B cell (primary cell): ENCODE measurements at regions not wholly inside any gene's neighbourhood (a gene's known extent, or its start where the extent isn't known, plus 50 kb on each side); places are given as distances from the start of the nearest gene placed in this dataset.

Experiments used
- ATAC-seq: fragments of 200-7000 bp; cut with Tn5 transposase; one replicate; pipeline ENCODE4 v1.10.0; 2021; ENCODE audit warnings: low read depth, mild to moderate bottlenecking, moderate number of reproducible peaks, moderate library complexity
- CTCF ChIA-PET: fragments of 350-600 bp; sonication (Branson Sonifier 250); formaldehyde crosslinking; loops from one replicate; lab custom pipeline; 2021; ENCODE audit warnings: antibody characterized with exemption, inconsistent platforms; lab: Charles Lee
- POLR2A ChIA-PET: fragments of 350-600 bp; sonication (Branson Sonifier 250); formaldehyde crosslinking; loops from one replicate; lab custom pipeline; 2021; ENCODE audit warnings: antibody characterized with exemption; lab: Charles Lee
- DNase-seq: peaks from one replicate; pipeline ENCODE4 v3.0.0; 2013
- H2AFZ ChIP-seq: 2 replicates; pipeline ENCODE4 v1.6.1; 2012; ENCODE audit warnings: mild to moderate bottlenecking, low read depth, low read length; ENCODE audit not compliant: insufficient read depth, poor library complexity, severe bottlenecking
- H3K27ac ChIP-seq, 2 donors: 1 replicate in 1 of 2; 2 replicates in 1 of 2; pipeline ENCODE4 v1.5.1; 2012 to 2013; ENCODE audit warnings: low read length in 2 of 2, mild to moderate bottlenecking in 2 of 2, moderate library complexity in 1 of 2
- H3K27me3 ChIP-seq, 4 experiments: fragments of 200-600 bp in 1 of 4; sonication (generic) in 1 of 4; replicated peaks in 1 of 4; 1 replicate in 2 of 4; 2 replicates in 2 of 4; pipeline versions ENCODE4 v1.6.1 to v1.7.0; 2013 to 2016; ENCODE audit warnings: low read length in 3 of 4, mild to moderate bottlenecking in 2 of 4, mixed read lengths in 1 of 4, moderate library complexity in 1 of 4; ENCODE audit not compliant: insufficient read depth in 4 of 4, control insufficient read depth in 3 of 4; ENCODE audit errors: control extremely low read depth in 1 of 4
- H3K36me3 ChIP-seq, 2 experiments: replicated peaks in 1 of 2; 1 replicate in 1 of 2; 2 replicates in 1 of 2; pipeline versions ENCODE4 v1.6.1 to v1.7.1; 2013; ENCODE audit warnings: low read length in 1 of 2; ENCODE audit not compliant: insufficient read depth in 2 of 2, control insufficient read depth in 1 of 2; ENCODE audit errors: control extremely low read depth in 1 of 2, extremely low read depth in 1 of 2
- H3K4me1 ChIP-seq, 2 donors: fragments of 200-600 bp in 1 of 2; sonication (generic) in 1 of 2; 1 replicate in 1 of 2; 2 replicates in 1 of 2; pipeline versions ENCODE4 v1.5.1 to v1.6.1; 2013 to 2017; ENCODE audit warnings: low read length in 2 of 2; ENCODE audit not compliant: control insufficient read depth in 2 of 2, insufficient read depth in 2 of 2
- H3K4me2 ChIP-seq: replicated peaks from 2 replicates; pipeline ENCODE3; 2012; ENCODE audit warnings: mild to moderate bottlenecking, low read depth, low read length; ENCODE audit not compliant: poor library complexity, severe bottlenecking
- H3K4me3 ChIP-seq, 5 experiments: fragments of 200-600 bp in 1 of 5; sonication (generic) in 1 of 5; 1 replicate in 3 of 5; 2 replicates in 2 of 5; pipeline versions ENCODE4 v1.5.1 to v1.7.0; 2011 to 2016; ENCODE audit warnings: low read length in 4 of 5, mild to moderate bottlenecking in 4 of 5, low read depth in 2 of 5, control low read depth in 1 of 5, moderate library complexity in 1 of 5; ENCODE audit not compliant: insufficient read depth in 1 of 5; ENCODE audit errors: control extremely low read depth in 1 of 5, extremely low read depth in 1 of 5
- H3K79me2 ChIP-seq: fragments of 200-600 bp; sonication (generic); one replicate; pipeline ENCODE4 v1.6.0; 2016; ENCODE audit warnings: low read length; ENCODE audit not compliant: control insufficient read depth, insufficient read depth
- H3K9ac ChIP-seq: fragments of 200-600 bp; sonication (generic); 2 replicates; pipeline ENCODE4 v1.6.1; 2017; ENCODE audit warnings: mild to moderate bottlenecking, low read length, moderate library complexity
- H3K9me3 ChIP-seq, 3 donors: one replicate each; pipeline versions ENCODE4 v1.6.1 to v1.7.1; 2013; ENCODE audit warnings: low read length in 2 of 3; ENCODE audit not compliant: control insufficient read depth in 2 of 3, insufficient read depth in 1 of 3; ENCODE audit errors: control extremely low read depth in 1 of 3
- H4K20me1 ChIP-seq: 2 replicates; pipeline ENCODE4 v1.6.0; 2012; ENCODE audit warnings: mild to moderate bottlenecking, low read length; ENCODE audit not compliant: insufficient read depth, control insufficient read depth, poor library complexity, severe bottlenecking
- H3K27ac Mint-ChIP-seq: one replicate; pipeline ENCODE4 v1.8.0; 2021; ENCODE audit warnings: mixed read lengths
- H3K27me3 Mint-ChIP-seq: one replicate; pipeline ENCODE4 v1.8.0; 2021; ENCODE audit warnings: mixed read lengths
- H3K4me1 Mint-ChIP-seq: one replicate; pipeline ENCODE4 v1.8.0; 2021; ENCODE audit warnings: mixed read lengths
- H3K4me3 Mint-ChIP-seq: one replicate; pipeline ENCODE4 v1.8.0; 2021; ENCODE audit warnings: mixed read lengths
- H3K9me3 Mint-ChIP-seq: one replicate; pipeline ENCODE4 v1.8.0; 2022; ENCODE audit warnings: mixed read lengths; ENCODE audit not compliant: insufficient read depth
- CTCF ChIP-seq: fragments of 200-600 bp; IDR thresholded peaks from one replicate; pipeline ENCODE4 v1.8.0; 2022; ENCODE audit warnings: antibody characterized with exemption, mild to moderate bottlenecking
- EZH2 ChIP-seq: IDR thresholded peaks from 2 replicates; pipeline ENCODE4 v1.6.1; 2012; ENCODE audit warnings: borderline replicate concordance, low read depth, mild to moderate bottlenecking, moderate library complexity, low read length; ENCODE audit not compliant: insufficient read depth, poor library complexity, severe bottlenecking
- WGBS: methylation state at CpG from one replicate; pipeline ENCODE4 v1.1.5; 2013; ENCODE audit warnings: missing lambda C conversion rate; ENCODE audit not compliant: insufficient coverage; 5-methylcytosine and 5-hydroxymethylcytosine counted together
- intact Hi-C: fragments of 100-400 bp; cut with micrococcal nuclease; formaldehyde crosslinking; loops from one replicate; pipeline ENCODE4 v1.10.0; 2022

GRCh38 chr10:117763528-117763927 is 221.0 kb downstream of the EMX2 start:
- WGBS, result 85% methylated on average over 4 of the region's 4 CpGs
- Mint-ChIP-seq H3K27ac (no peak overlapping the region), H3K9me3 (no peaks in the 10 kb centered on the region), H3K27me3 (peaks cover 3% of the 10 kb centered on the region), H3K4me1 (no peaks in the 10 kb centered on the region), H3K4me3 (no peak overlapping the region)
- H3K4me3 ChIP-seq, result no peak overlapping the region
- TF ChIP-seq EZH2 (no peak), CTCF (no peak)
- no peaks in the 10 kb centered on the region for H3K4me1 ChIP-seq
- no peak for ATAC-seq
- no peak overlapping the region for H3K27ac ChIP-seq
- no peak for DNase-seq
- intact Hi-C loops, result no loop called here
- no peak overlapping the region for H2AFZ ChIP-seq
- ChIA-PET POLR2A (no interaction called here), CTCF (no interaction called here)
- H4K20me1 ChIP-seq, result no peaks in the 10 kb centered on the region
- H3K36me3 ChIP-seq, result no peaks in the 10 kb centered on the region
- H3K9me3 ChIP-seq, result peaks cover 0 to 3% (median 0%) of the 10 kb centered on the region in 3 donors
- H3K4me2 ChIP-seq, result no peak overlapping the region
- no peaks in the 10 kb centered on the region for H3K27me3 ChIP-seq
- no peaks in the 10 kb centered on the region for H3K79me2 ChIP-seq
- no peak overlapping the region for H3K9ac ChIP-seq

GRCh38 chr10:117768333-117769042 is 225.9 kb downstream of the EMX2 start:
- H3K27me3 ChIP-seq, result no peaks in the 10 kb centered on the region
- H3K27me3 Mint-ChIP-seq, result peaks cover 8% of the 10 kb centered on the region
- no peak overlapping the region for H3K9ac ChIP-seq
- no peaks in the 10 kb centered on the region for H3K4me1 Mint-ChIP-seq
- H3K27ac ChIP-seq, result no peak overlapping the region
- WGBS, result no CpG with 5 or more reads among the region's 2 CpGs
- H3K36me3 ChIP-seq, result no peaks in the 10 kb centered on the region
- H4K20me1 ChIP-seq, result no peaks in the 10 kb centered on the region
- H3K9me3 Mint-ChIP-seq, result no peaks in the 10 kb centered on the region
- H2AFZ ChIP-seq, result no peak overlapping the region
- no peaks in the 10 kb centered on the region for H3K79me2 ChIP-seq
- ATAC-seq, result no peak
- intact Hi-C loops, result no loop called here
- no peak for DNase-seq
- no peak overlapping the region for H3K4me3 ChIP-seq
- H3K27ac Mint-ChIP-seq, result no peak overlapping the region
- CTCF ChIA-PET, result no interaction called here
- POLR2A ChIA-PET, result no interaction called here
- H3K4me2 ChIP-seq, result no peak overlapping the region
- no peaks in the 10 kb centered on the region for H3K4me1 ChIP-seq
- no peaks in the 10 kb centered on the region for H3K9me3 ChIP-seq
- no peak overlapping the region for H3K4me3 Mint-ChIP-seq
- no peak for TF ChIP-seq CTCF
- TF ChIP-seq EZH2, result no peak
